Activated CD4-positive, alpha-beta T cell treated with anti-CD3 and anti-CD28 coated beads, Interleukin-2, amount 50 U/mL, for 24 hours (primary cell): ENCODE measurements at regions not wholly inside any gene's neighbourhood (a gene's known extent, or its start where the extent isn't known, plus 50 kb on each side); places are given as distances from the start of the nearest gene placed in this dataset.

Source experiments
- DNase-seq, 2 donors: peaks; one replicate each; pipeline ENCODE4 v3.0.0-alpha.2; 2020; ENCODE audit warnings: low read depth in 1 of 2, low spot score in 1 of 2

DNA sequence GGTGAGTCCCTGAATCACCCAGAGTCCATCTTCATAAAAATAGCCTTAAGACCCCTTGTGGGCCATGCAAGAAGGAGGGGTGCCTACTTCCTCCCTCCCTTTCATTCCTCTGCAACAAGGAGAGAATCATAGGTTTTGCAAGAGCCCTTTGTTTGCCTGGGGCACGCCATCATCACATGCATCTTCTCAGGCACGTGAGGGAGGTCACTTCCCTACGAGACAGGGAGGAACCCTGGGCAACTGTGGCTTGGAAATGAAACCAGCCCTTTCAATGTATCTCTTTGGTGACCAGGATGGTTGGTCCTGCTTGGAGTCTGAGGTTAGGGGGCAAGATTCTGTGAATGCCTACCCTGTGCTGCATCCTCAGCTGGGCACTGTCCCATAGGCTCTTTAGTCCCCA lies 194.8 kb downstream of the MAFB start:
- DNase-seq: no peak

DNA sequence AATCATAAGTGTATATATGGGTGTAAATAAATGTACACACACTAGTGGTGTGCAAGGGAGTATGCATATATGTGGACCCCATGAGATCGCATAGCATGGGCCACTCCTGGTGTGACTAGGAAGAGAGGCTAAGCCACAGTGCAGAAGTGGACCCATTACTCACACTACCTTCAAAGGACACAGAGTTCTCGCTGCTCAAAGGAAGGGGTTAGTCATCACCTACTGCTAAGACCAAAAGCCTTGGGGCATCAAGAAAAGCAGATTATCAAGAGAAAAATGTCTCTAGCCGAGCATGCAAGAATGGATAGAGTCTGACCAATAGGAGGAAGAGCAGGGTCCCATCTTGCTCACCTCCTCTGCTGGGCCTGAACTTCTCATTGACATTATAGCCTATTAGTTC lies 195.5 kb downstream of the MAFB start:
- no peak for DNase-seq

GRCh38 chr20:40493071-40493470 lies 196.0 kb downstream of the MAFB start:
- DNase-seq: no peak

- no peak for DNase-seq
These were observed 197.9 kb downstream of the MAFB start for GRCh38 chr20:40491009-40491590.

- DNase-seq: no peak
These were observed 199.2 kb downstream of the MAFB start for GRCh38 chr20:40489886-40490285.

GRCh38 chr20:40488401-40488800 lies 200.6 kb downstream of the MAFB start:
- no peak for DNase-seq

GRCh38 chr20:40486297-40486696 lies 202.7 kb downstream of the MAFB start:
- DNase-seq: no peak

DNA sequence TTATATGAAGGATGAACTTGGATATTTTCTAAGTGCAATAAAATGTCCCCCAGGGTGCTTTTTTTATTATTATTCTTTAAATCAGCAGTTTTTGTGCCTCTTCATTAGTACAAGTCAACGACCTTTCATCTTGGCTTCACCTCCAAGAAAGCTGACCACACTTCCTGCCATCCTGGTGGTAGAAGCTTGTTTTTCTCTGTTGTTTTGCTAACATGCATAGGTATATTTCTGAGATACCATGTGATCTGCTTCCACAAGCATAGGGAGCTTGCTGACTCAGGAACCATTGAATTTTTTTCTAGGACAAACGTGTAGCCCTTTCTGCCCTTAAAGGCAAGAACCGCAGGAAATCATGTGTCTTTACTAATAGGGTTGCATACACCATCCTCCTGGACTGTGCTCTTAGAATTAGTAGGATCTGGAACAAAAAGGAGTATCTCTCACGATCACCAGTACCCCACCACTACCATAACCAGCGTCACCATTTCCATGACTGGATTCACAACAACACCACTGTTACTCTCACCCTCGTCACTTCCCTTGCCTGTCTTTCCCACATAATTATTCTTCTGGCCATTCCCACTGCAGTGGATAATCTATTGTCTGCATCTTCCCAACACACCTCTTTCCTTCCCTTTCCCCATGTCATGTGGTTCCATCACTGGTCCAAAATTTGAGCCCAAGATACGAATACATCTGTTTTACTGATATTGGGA lies 207.1 kb downstream of the MAFB start:
- DNase-seq: no peak

DNA sequence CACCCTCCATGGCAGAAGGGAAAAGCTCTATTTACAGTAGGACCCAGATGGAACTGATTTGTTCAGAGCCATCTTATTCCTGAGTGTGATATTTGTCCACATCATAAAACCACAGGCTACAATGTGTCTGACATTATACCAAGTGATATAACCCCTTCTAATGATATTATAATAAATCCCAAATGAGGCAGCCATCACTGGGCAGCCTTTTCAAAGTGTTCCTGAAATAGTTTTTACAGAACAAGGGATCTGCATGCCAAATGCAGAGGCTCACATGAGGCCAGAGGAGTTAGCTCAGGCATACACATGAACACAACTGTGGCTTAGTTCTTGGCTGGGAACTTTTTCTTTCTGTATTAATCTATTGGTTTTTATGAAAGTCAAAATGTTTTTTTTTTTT lies 207.7 kb downstream of the MAFB start:
- DNase-seq: no peak

- no peak for DNase-seq
These were observed 211.2 kb downstream of the MAFB start for GRCh38 chr20:40477805-40478204.

DNA sequence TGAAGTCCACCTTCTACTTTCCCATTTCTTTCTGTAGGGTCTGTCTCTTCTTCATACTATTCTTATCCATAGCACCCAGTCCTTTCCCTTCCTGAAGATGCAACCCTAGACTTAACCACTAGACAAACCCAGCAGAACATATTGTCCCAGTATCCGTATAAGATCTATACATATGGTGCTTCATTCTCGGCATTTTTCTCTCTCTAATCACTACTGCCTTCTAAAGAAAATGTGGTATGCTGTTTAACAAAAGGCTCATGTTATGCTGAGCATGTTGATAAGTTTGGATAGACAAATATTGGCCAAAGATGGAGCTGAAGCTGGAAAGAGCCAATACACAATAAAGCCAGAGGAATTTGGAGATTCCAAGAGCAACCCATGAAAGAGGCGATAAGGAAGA lies 212.6 kb downstream of the MAFB start:
- no peak for DNase-seq

DNA sequence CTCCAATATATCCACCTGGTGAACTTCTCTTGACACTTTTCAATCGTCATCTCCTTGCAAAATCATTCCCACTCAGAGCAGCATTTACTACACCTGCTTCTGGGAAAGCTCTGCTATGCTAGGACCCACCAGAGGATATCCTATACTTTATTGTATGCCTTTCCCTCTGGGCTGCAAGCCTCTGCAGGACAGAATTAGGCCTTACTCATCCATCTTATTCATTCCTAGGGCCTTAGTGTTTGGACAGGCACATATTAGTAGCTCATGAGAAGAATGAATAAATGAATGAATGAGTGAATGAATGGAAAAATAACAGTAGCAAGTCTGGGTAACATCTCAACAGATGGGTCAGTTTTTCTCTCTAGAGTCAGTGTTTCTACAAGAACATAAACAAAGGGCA lies 216.1 kb downstream of the MAFB start:
- no peak for DNase-seq

DNA sequence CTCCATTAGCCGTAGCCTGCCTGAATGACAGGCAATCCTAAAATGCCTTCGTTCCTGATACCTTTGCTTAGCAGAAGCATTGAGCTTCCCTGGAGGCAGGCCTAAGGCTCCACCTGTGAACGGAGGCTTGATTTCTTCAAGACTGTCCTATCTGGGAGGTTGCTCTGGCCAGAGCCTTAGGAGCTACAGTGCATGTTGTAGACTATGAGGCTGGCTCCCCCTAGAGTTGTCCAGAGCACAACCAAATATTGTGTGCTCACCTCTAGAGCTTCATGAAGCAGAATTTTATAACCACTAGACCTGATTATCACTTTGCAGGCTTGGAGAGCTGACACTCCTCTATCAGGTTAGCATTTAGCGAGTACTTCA lies 217.8 kb downstream of the MAFB start:
- DNase-seq: no peak

DNA sequence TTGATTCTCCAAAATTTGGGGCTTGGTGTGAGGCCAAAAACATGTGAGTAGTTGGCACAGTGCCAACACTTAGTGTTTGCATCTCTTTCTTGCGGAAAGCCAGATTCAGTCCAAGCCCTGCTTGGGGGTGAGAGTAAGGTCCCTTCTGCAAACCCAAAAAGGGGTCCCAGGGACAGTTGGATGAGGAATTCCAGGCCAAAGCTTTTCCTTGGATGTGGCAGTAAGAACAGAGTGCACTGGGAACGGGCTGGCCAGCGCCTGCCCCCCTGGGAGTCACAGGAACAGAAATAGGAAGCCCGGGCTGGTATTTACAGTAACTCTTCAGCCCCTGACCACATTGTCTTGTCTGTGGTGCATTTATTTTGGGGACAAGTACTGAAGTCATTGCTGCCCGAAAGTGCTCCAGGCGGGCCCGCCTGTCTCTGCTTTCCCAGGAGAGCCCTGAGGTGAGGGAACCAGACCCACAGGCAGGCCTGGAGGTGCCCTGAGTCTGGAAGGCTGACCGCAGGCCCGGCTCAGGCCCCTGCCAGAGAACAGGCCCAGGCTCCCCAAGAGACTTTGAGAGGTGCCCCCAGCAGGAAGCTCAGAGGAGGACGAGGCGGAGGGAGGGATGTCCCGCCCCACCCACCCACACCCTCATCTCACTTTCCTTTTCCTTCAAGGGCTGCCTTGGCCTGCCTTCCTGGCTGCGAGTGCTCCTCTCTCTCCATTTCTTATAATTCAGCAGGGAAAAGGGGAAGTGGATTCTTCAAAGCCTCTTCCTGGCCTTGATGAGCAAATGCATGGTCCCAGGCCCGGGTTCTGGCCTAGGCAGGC lies 218.4 kb downstream of the MAFB start:
- DNase-seq: no peak

DNA sequence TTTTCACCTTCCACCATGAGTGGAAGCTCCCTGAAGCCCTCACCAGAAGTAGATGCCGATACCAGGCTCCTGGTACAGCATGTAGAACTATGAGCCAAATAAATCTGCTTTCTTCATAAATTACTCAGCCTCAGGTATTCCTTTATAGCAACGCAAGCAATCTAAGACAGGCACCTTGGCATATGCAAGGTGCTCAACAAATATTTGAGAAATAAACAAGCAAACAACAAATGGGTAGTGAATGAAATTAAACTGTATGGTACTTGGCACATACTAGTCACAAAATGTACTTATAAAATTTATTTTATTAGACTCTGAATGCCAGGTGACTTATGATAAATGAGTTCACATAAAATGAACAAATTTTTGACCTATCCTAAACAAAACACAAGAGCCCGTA lies 220.3 kb downstream of the MAFB start:
- DNase-seq: no peak

GRCh38 chr20:40467703-40468411 lies 221.2 kb downstream of the MAFB start:
- no peak for DNase-seq

GRCh38 chr20:40467067-40467466 lies 222.0 kb downstream of the MAFB start:
- no peak for DNase-seq

DNA sequence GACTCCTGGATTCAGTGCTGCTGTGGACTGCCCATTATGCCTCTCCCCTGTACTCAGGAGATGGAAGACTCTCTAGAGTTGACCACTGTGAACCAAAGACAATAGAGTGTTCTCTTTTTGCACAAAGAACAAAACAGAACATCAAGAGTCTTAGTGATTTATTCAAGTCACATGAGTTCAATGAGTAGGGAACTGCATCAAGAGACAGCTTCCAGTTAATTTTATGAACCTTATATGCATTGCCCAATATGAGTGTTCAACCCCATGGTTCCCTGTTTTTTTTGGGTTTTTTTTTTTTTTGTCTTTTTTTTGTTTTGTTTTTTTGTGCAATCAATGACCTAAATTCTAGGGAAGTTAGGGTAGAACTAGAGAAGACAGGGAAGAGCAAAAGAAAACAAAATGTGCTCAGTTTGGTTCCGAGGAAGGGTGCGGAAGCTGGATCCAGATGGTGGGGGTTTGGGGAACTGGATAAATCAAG lies 224.3 kb downstream of the MAFB start:
- DNase-seq: no peak

- no peak for DNase-seq
These were observed 225.9 kb downstream of the MAFB start for GRCh38 chr20:40463171-40463570.

DNA sequence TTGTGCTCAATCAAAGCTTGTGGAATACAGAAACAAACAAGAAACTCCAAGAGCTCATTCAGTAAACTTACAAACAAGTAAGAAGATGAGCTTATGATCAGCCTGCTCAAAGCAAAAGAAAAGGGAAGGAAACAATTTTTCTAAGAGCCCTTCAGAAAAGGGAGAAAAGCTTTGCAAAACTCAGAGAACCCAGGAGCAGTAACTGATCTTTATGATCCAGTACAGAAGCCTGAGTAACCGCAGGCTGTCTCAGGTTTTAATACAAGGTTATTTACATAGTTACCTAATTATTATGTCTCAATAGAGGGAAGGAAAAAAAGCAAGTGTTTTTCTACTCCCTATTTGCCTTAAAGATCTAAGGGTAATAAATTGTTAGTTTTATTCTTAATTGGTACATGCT lies 226.5 kb downstream of the MAFB start:
- DNase-seq: no peak

GRCh38 chr20:40459299-40459698 lies 229.7 kb downstream of the MAFB start:
- no peak for DNase-seq

- no peak for DNase-seq
These were observed 231.6 kb downstream of the MAFB start for GRCh38 chr20:40457404-40457803.
